ENCODE measurements at regions not wholly inside any gene's neighbourhood (a gene's known extent, or its start where the extent isn't known, plus 50 kb on each side); places are given as distances from the start of the nearest gene placed in this dataset.
"Not testable (repeated sequence)": the region's sequence is repeated elsewhere in the genome, so short reads cannot be mapped to it uniquely, and the experiment has no call there.

- no peak for DNase-seq (ENCODE audit: extremely low read depth in 1 of 11, low read depth in 9 of 11, low spot score in 4 of 11)
Measured at GRCh38 chrX:63285375-63285774, 65.8 kb downstream of the SPIN4 start.

DNA sequence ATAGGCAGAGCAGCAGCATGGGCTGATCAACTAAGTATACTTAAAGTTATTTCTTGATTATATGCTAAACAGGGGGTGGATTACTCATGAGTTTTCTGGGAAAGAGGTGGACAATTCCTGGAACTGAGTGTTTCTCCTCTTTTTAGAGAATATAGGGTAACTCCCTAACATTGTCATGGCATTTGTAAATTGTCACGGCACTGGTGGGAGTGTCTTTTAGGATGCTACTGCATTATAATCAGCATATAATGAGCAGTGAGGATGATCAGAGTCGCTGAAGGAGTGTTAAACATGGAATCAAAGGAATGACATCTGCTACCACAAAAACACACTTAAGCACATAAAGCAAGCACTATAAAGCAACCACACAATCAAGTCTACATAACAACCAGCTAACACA lies 66.5 kb downstream of the SPIN4 start:
- DNase-seq (ENCODE audit: extremely low read depth in 1 of 11, low read depth in 9 of 11, low spot score in 4 of 11) = no peak

- DNase-seq (ENCODE audit: extremely low read depth in 1 of 11, low read depth in 9 of 11, low spot score in 4 of 11) = no peak
Measured at GRCh38 chrX:63283348-63283747, 67.8 kb downstream of the SPIN4 start.

GRCh38 chrX:63282828-63283227 lies 68.3 kb downstream of the SPIN4 start:
- no peak for DNase-seq (ENCODE audit: extremely low read depth in 1 of 11, low read depth in 9 of 11, low spot score in 4 of 11)

DNA sequence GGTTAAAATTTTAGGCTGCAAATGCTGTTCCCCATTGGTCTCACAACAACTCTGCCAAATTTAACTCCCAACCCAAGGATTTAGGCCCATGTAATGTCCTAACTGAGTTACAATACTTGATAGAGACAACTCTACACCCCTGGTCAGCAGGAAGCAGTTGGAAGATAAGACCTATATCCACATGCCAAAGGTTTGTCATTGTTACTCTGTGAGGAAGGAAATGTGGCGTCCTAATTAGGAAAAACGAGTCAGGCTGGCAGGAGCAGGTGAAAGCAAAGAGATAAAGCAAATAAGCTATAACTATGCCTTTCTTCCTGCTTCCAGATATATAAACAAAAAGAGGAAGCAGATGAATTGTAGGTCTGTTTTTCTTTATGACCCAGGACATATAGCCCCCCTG lies 69.1 kb downstream of the SPIN4 start:
- peak in 1 of 11 donors; percentile 18 for DNase-seq (ENCODE audit: extremely low read depth in 1 of 11, low read depth in 9 of 11, low spot score in 4 of 11)

DNA sequence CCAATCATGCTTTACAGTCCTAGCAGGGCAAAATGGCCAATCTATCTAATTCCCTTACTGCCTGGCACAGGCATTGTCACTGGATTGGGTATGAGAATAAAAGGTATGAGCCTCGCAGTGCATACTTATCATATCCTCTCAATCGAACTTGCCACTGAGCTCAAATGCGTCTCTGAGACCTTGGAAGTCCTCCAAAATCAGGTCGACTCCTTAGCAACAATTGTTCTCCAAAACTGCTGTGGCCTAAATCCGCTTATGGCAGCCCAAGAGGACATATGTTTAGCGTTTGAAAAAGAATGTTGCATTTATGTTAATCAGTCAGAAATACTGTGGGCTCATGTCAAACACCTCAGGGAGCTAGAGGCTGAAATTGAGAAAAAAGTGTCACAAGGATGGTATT lies 69.7 kb downstream of the SPIN4 start:
- DNase-seq (ENCODE audit: extremely low read depth in 1 of 11, low read depth in 9 of 11, low spot score in 4 of 11) = no peak

GRCh38 chrX:63277394-63277793 lies 73.7 kb downstream of the SPIN4 start:
- not testable (repeated sequence) for DNase-seq (ENCODE audit: extremely low read depth in 1 of 11, low read depth in 9 of 11, low spot score in 4 of 11)

DNA sequence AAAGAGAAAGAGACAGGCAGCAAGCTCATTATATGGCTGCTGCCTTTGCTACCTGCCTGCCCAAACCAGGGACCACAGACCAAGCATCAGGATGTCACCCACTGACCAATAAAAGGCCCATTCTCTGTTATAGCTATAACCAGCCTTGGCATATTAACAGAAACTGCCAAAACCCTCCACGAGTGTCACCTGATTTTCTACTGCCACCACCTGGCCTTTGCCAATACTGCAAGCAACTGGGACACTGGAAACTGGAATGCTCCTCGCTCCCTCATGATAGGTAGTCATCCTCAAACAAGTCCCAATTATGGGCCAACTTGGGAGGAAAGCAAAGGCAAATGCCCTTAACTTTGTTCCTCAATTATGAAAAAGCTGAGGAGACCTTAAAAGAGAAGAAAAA lies 76.0 kb downstream of the SPIN4 start:
- no peak for DNase-seq (ENCODE audit: extremely low read depth in 1 of 11, low read depth in 9 of 11, low spot score in 4 of 11)

DNA sequence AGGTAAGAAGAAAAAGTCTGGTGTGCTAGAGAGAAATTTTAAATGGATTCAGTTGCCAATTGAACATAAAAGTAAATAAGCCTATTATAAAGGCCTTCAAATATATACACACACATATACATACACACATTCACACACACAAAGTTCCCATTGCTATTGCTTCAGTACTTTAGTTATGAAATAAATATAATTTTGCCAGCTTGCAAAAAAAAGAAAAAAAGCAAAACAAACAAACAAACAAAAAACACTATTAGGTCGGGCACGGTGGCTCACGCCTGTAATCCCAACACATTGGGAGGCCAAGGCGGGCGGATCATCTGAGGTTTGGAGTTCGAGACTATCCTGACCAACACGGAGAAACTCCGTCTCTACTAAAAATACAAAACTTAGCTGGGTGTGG lies 80.3 kb downstream of the SPIN4 start:
- no peak for DNase-seq (ENCODE audit: extremely low read depth in 1 of 11, low read depth in 9 of 11, low spot score in 4 of 11)

- DNase-seq (ENCODE audit: extremely low read depth in 1 of 11, low read depth in 9 of 11, low spot score in 4 of 11) = no peak
Measured at GRCh38 chrX:63258144-63258543, 93.0 kb downstream of the SPIN4 start.

GRCh38 chrX:63250253-63250868 lies 100.8 kb downstream of the SPIN4 start:
- peak; percentile 21 to 70 (median 51) for DNase-seq (ENCODE audit: extremely low read depth in 1 of 11, low read depth in 9 of 11, low spot score in 4 of 11)

- not testable (repeated sequence) for DNase-seq (ENCODE audit: extremely low read depth in 1 of 11, low read depth in 9 of 11, low spot score in 4 of 11)
Measured at GRCh38 chrX:63242689-63243088, 108.4 kb downstream of the SPIN4 start.

GRCh38 chrX:63235963-63236362 lies 115.2 kb downstream of the SPIN4 start:
- not testable (repeated sequence) for DNase-seq (ENCODE audit: extremely low read depth in 1 of 11, low read depth in 9 of 11, low spot score in 4 of 11)

DNA sequence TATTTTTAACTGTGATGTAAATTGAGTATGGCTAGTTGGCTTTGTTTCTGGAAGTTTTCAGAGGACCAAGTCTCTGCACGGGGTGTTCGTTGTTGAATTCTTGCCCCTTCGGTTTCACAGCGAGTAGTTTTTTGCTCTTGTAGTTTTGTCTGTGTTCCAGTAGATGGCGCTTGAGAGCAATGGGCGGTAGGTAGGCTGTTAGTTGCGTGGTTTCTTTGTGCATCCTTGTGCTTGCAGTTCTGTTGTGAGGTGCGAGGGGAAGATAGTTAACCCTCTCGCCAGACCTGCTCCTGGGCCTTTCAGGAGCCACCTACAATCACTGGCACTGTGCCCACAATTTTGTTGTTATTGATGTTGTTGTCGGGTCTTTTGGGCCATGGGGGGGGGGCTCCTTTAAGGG lies 118.1 kb downstream of the SPIN4 start:
- DNase-seq (ENCODE audit: extremely low read depth in 1 of 11, low read depth in 9 of 11, low spot score in 4 of 11) = not testable (repeated sequence)

- not testable (repeated sequence) for DNase-seq (ENCODE audit: extremely low read depth in 1 of 11, low read depth in 9 of 11, low spot score in 4 of 11)
Measured at GRCh38 chrX:63218202-63218601, 132.9 kb downstream of the SPIN4 start.

DNA sequence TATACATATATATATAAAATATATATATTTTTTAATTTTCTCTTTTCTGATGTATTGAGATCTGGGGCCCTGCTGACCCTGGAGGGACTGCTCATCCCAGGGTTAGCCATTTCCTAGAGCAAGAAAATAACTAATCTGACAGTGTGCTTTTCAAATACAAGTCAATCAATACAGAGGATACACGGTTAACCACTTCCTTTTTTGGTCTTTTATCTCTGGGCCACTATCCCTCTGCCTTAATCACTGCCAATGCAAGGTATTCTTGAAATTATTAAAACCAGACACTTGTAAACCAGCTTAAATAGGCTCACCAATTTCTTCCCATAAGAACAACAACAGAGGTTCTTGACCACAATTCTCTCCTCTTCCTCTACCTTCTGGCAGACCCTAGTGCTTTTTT lies 133.6 kb downstream of the SPIN4 start:
- DNase-seq (ENCODE audit: extremely low read depth in 1 of 11, low read depth in 9 of 11, low spot score in 4 of 11) = not testable (repeated sequence)

GRCh38 chrX:63209645-63210044 lies 141.5 kb downstream of the SPIN4 start:
- DNase-seq (ENCODE audit: extremely low read depth in 1 of 11, low read depth in 9 of 11, low spot score in 4 of 11) = not testable (repeated sequence)

GRCh38 chrX:63209128-63209527 lies 142.0 kb downstream of the SPIN4 start:
- DNase-seq (ENCODE audit: extremely low read depth in 1 of 11, low read depth in 9 of 11, low spot score in 4 of 11) = not testable (repeated sequence)

- not testable (repeated sequence) for DNase-seq (ENCODE audit: extremely low read depth in 1 of 11, low read depth in 9 of 11, low spot score in 4 of 11)
Measured at GRCh38 chrX:63204266-63205074, 146.7 kb downstream of the SPIN4 start.

GRCh38 chrX:63201987-63202386 lies 149.1 kb downstream of the SPIN4 start:
- DNase-seq (ENCODE audit: extremely low read depth in 1 of 11, low read depth in 9 of 11, low spot score in 4 of 11) = not testable (repeated sequence)

GRCh38 chrX:63198693-63199092 lies 152.4 kb downstream of the SPIN4 start:
- not testable (repeated sequence) for DNase-seq (ENCODE audit: extremely low read depth in 1 of 11, low read depth in 9 of 11, low spot score in 4 of 11)

Measured in renal cortex interstitium (tissue), 11 donors.